ENCODE measurements at regions not wholly inside any gene's neighbourhood (a gene's known extent, or its start where the extent isn't known, plus 50 kb on each side); places are given as distances from the start of the nearest gene placed in this dataset.

GRCh38 chr10:71909399-71910083 lies 54.7 kb upstream of the CHST3 start:
- TF ChIP-seq CTCF (IDR thresholded peaks at IDR 0.05), result no peak
- TF ChIP-seq POLR2A (IDR thresholded peaks at IDR 0.05), result no peak

Data from right lobe of liver (tissue), 4 donors.